OCI-LY3 (cell line): ENCODE measurements at regions not wholly inside any gene's neighbourhood (a gene's known extent, or its start where the extent isn't known, plus 50 kb on each side); places are given as distances from the start of the nearest gene placed in this dataset.

ENCODE experiments used
- H2AFZ ChIP-seq: fragments of 200-600, 300-600 bp; shearing (Covaris generic); 2 replicates; pipeline ENCODE4 v1.6.0; 2014; ENCODE audit warnings: antibody characterized with exemption, low read depth, low read length
- H3K27ac ChIP-seq: fragments of 200-600, 300-600 bp; sonication (generic); 2 replicates; pipeline ENCODE4 v1.5.1; 2014; ENCODE audit warnings: mild to moderate bottlenecking, low read length, moderate library complexity, mixed read lengths
- H3K27me3 ChIP-seq: fragments of 200-600, 300-600 bp; sonication (generic); 2 replicates; pipeline ENCODE4 v1.6.1; 2014; ENCODE audit warnings: low read depth, low read length, mixed read lengths
- H3K36me3 ChIP-seq: fragments of 200-600, 300-600 bp; sonication (generic); replicated peaks from 2 replicates; pipeline ENCODE3; 2014; ENCODE audit warnings: low read depth, low read length, mixed read lengths
- H3K4me1 ChIP-seq: fragments of 300-600, 200-600 bp; sonication (generic); 2 replicates; pipeline ENCODE4 v1.6.1; 2014; ENCODE audit warnings: low read length, mixed read lengths
- H3K4me2 ChIP-seq: fragments of 200-600, 300-600 bp; sonication (generic); 2 replicates; pipeline ENCODE4 v1.6.1; 2014; ENCODE audit warnings: low read length, mixed read lengths
- H3K4me3 ChIP-seq: fragments of 300-600, 200-600 bp; sonication (generic); 2 replicates; pipeline ENCODE4 v1.5.1; 2014; ENCODE audit warnings: antibody characterized with exemption, mild to moderate bottlenecking, low read length, moderate library complexity
- H3K79me2 ChIP-seq: fragments of 300-600, 200-600 bp; shearing (Covaris generic); 2 replicates; pipeline ENCODE4 v1.6.1; 2014; ENCODE audit warnings: mild to moderate bottlenecking, low read length, mixed read lengths
- H3K9ac ChIP-seq: fragments of 300-600, 200-600 bp; shearing (Covaris generic); 2 replicates; pipeline ENCODE4 v1.6.0; 2014; ENCODE audit warnings: mild to moderate bottlenecking, low read length, moderate library complexity
- H3K9me3 ChIP-seq: fragments of 200-600, 300-600 bp; shearing (Covaris generic); 2 replicates; pipeline ENCODE4 v1.6.1; 2014; ENCODE audit warnings: low read length, mixed read lengths; ENCODE audit not compliant: insufficient read depth
- H4K20me1 ChIP-seq: fragments of 200-600, 300-600 bp; sonication (generic); 2 replicates; pipeline ENCODE4 v1.6.1; 2016; ENCODE audit warnings: low read length, mixed read lengths; ENCODE audit not compliant: insufficient read depth
- CTCF ChIP-seq: fragments of 200-600, 300-600 bp; sonication (generic); IDR thresholded peaks from 2 replicates; pipeline ENCODE4 v1.5.1; 2014; ENCODE audit warnings: antibody characterized with exemption, low read length, low read depth
- EZH2phosphoT487 ChIP-seq: fragments of 200-600 bp; shearing (Covaris generic); IDR thresholded peaks from 2 replicates; pipeline ENCODE4 v1.6.1; 2018; ENCODE audit warnings: antibody characterized with exemption, mixed run types, low read depth

- Histone ChIP-seq H3K4me3 (no peak overlapping the region), H3K27me3 (no peaks in the 10 kb centered on the region), H3K4me2 (no peak overlapping the region), H3K4me1 (no peaks in the 10 kb centered on the region), H3K36me3 (no peaks in the 10 kb centered on the region), H3K27ac (no peak overlapping the region), H3K9me3 (no peaks in the 10 kb centered on the region), H2AFZ (peak overlapping the region; percentile 13), H4K20me1 (no peaks in the 10 kb centered on the region), H3K9ac (no peak overlapping the region), H3K79me2 (no peaks in the 10 kb centered on the region)
- TF ChIP-seq CTCF (no peak), EZH2phosphoT487 (no peak)
These were observed 278.0 kb downstream of the PDGFC start for GRCh38 chr4:156693557-156693956.

- Histone ChIP-seq H4K20me1 (no peaks in the 10 kb centered on the region), H3K4me1 (no peaks in the 10 kb centered on the region), H2AFZ (no peak overlapping the region), H3K9ac (no peak overlapping the region), H3K27me3 (no peaks in the 10 kb centered on the region), H3K9me3 (no peaks in the 10 kb centered on the region), H3K4me2 (no peak overlapping the region), H3K79me2 (no peaks in the 10 kb centered on the region), H3K4me3 (no peak overlapping the region), H3K27ac (no peak overlapping the region), H3K36me3 (no peaks in the 10 kb centered on the region)
- TF ChIP-seq EZH2phosphoT487 (no peak), CTCF (no peak)
These were observed 279.6 kb downstream of the PDGFC start for GRCh38 chr4:156692016-156692415.

GRCh38 chr4:156690572-156690971, 281.0 kb downstream of the PDGFC start:
- Histone ChIP-seq H3K27ac (no peak overlapping the region), H3K79me2 (no peaks in the 10 kb centered on the region), H3K4me1 (no peaks in the 10 kb centered on the region), H4K20me1 (no peaks in the 10 kb centered on the region), H2AFZ (no peak overlapping the region), H3K4me2 (no peak overlapping the region), H3K9ac (no peak overlapping the region), H3K9me3 (no peaks in the 10 kb centered on the region), H3K4me3 (no peak overlapping the region), H3K27me3 (no peaks in the 10 kb centered on the region), H3K36me3 (no peaks in the 10 kb centered on the region)
- TF ChIP-seq EZH2phosphoT487 (no peak), CTCF (no peak)

- H4K20me1 ChIP-seq: no peaks in the 10 kb centered on the region
- no peaks in the 10 kb centered on the region for H3K79me2 ChIP-seq
- H3K36me3 ChIP-seq: no peaks in the 10 kb centered on the region
- H3K27me3 ChIP-seq: no peaks in the 10 kb centered on the region
- no peak overlapping the region for H3K27ac ChIP-seq
- no peaks in the 10 kb centered on the region for H3K4me1 ChIP-seq
- H3K9me3 ChIP-seq: no peaks in the 10 kb centered on the region
- H3K4me3 ChIP-seq: no peak overlapping the region
- no peak overlapping the region for H3K9ac ChIP-seq
- no peak overlapping the region for H3K4me2 ChIP-seq
- TF ChIP-seq EZH2phosphoT487 (no peak), CTCF (no peak)
- no peak overlapping the region for H2AFZ ChIP-seq
These were observed 285.5 kb downstream of the PDGFC start for GRCh38 chr4:156686120-156686519.
